GM10266 (cell line): ENCODE measurements at regions not wholly inside any gene's neighbourhood (a gene's known extent, or its start where the extent isn't known, plus 50 kb on each side); places are given as distances from the start of the nearest gene placed in this dataset.

ENCODE experiments used
- DNase-seq: peaks from one replicate; pipeline ENCODE4 v3.0.0; 2012; ENCODE audit errors: extremely low spot score
- TF ChIP-seq, protein P1 (sequence below): IDR thresholded peaks from 2 replicates; pipeline ENCODE4 v1.5.1; 2012; ENCODE audit warnings: mild to moderate bottlenecking, low read depth; ENCODE audit not compliant: control insufficient read depth, insufficient read depth; ENCODE audit errors: missing control alignments

DNA sequence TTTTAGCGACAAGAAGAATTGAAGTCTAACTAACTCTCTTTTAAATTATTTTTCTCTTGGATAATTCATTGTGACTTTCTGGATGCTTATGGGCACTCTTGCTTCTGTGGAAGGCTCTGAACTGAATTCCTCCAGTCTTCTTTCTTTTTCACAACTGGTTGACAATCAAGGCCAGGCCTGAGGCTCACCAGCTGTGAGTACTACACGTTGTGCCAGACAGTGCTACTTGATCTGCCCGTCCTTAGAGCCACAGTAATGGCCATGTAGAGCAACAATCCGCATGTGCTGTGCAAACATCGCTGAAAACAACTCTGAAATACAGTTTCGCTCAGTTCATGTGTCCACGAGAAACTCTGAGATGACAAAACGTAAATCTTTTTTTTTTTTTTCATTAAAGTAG is 1336.3 kb upstream of the AGA start:
- no peak for DNase-seq
- TF ChIP-seq, protein P1, sequence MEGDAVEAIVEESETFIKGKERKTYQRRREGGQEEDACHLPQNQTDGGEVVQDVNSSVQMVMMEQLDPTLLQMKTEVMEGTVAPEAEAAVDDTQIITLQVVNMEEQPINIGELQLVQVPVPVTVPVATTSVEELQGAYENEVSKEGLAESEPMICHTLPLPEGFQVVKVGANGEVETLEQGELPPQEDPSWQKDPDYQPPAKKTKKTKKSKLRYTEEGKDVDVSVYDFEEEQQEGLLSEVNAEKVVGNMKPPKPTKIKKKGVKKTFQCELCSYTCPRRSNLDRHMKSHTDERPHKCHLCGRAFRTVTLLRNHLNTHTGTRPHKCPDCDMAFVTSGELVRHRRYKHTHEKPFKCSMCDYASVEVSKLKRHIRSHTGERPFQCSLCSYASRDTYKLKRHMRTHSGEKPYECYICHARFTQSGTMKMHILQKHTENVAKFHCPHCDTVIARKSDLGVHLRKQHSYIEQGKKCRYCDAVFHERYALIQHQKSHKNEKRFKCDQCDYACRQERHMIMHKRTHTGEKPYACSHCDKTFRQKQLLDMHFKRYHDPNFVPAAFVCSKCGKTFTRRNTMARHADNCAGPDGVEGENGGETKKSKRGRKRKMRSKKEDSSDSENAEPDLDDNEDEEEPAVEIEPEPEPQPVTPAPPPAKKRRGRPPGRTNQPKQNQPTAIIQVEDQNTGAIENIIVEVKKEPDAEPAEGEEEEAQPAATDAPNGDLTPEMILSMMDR: no peak

DNA sequence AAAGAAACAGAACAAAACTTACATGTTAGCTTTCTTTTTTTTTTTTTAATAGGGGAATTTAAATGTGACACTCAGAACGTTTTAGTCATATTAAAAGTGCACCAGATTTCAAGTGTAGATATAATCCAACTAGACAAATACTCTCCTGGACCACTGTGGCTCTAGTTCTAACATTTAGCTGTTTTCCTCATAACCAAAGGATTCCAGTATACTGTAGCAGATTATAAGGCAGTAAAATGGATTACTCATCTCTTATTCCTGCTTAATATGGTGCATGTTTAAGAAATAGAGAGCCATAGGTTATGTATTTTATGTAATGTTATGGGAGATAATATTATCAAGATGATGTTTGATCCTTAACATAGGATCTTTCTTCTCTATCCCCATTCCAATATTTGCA is 1339.5 kb upstream of the AGA start:
- TF ChIP-seq, protein P1: no peak
- DNase-seq: no peak

DNA sequence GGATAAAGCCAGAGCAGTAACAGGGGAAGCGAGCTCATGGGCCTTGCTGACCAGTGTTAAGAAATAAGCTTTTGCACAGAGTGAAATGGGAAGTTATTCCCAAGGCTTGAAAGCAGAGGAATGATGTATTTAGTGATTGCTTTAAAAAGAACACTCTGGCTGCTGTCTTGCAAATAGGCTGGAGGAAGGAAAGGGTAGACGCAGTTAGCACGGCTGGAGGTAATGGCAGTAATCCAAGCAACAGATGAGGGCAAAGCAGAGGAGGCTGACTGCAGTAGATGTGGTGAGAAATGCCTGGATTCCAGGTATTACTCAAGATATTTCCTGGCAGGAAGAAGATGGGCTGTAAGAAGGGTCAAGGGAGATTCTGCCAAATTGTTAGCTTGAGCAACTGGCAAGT is 1342.3 kb upstream of the AGA start:
- DNase-seq: no peak

DNA sequence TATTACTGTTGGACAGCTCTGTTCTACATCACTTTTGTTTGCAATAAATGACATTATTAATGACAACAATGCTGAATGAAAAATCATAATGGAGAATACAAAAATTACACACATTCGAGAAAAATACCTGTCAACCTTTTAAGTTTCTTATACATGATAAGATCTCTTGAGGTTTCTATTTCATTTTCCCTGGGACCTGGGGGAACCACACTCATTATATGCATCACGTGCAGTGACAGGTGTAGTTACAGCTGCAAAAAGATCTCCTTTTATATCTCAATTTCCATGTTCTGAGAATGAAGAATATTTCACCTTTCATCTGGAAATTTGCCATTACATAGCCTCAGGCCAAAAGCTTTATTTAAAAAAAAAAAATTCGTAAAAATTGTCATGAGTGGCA is 1347.0 kb upstream of the AGA start:
- TF ChIP-seq, protein P1: no peak
- no peak for DNase-seq

More for the DNA sequence above, 1342.3 kb upstream of the AGA start:
- TF ChIP-seq, protein P1: no peak

DNA sequence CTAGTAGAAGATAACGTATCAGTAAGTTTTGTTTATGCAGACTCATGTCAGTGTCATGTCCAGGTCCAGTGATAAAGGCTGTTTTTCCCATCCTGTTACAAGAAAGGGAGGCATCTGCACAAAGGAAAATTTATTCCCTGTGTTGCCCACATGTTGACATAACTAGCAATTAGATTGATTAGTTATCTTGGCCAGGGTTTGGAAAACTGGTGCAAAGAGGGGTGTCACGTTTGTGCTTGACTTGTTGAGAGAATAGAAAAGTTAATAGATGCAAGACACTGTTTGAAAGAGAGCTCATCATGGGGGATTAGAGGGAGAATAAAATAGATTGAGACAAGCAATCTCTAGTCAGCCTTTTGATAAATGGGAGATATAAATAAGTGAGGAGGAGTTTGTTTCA is 1357.0 kb upstream of the AGA start:
- TF ChIP-seq, protein P1: no peak
- no peak for DNase-seq

DNA sequence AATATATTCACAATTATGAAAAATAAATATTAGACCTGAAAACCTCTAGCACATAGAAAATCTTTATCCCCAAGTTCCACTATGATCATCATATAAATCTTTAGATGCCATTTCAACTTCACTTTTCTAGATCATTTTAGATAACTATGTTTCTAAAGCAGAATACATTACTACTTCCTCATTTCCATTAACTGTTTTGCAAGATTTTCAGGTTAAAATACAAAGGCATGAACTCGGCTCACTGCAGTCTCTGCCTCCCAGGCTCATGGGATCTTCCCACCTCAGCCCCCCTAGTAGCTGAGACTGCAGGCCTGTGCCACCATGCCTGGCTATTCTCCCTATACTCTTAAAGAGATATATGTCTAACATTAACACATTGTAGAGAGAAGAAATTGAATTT is 1365.9 kb upstream of the AGA start:
- DNase-seq: no peak
- TF ChIP-seq, protein P1: no peak

DNA sequence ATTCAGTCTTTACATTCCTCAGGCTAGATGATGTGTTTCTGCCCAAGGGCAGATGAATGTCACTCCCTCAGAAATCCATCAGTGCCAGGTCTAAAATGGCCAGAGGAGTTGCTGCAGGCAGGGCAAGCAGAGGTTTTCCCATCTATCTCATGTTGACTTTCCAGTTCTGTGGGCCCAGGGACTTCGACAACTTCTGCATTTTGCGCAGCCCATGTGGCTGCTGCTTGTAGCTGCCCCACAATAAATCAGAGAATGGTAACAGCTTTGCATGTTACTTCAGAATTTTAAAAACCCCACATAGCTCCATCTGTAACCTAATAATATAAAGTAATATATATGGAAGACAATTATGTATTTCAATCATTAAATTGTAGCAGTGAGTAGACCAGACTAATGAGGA is 1367.7 kb upstream of the AGA start:
- TF ChIP-seq, protein P1: no peak

DNA sequence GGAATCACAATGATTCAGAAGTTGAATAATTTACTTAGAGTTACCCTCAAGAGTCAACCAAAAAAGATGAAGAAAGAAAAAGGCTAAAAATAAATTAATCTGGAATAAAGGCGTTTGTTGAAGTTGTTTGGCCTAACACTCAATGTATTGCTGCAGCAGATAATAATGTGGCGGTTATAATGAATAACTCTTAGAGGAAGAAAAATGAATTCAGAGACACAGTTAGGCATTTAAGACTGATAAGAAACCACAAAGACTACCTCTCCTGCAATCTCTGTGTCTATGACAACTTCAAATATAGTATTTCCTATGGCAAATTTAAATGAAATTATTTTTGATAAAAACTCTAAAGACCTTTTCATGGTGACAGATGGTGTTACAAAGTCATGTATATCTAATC is 1369.1 kb upstream of the AGA start:
- TF ChIP-seq, protein P1: no peak
- no peak for DNase-seq

More for the DNA sequence above, 1367.7 kb upstream of the AGA start:
- DNase-seq: no peak
